NCI-H460 (cell line): ENCODE measurements at regions not wholly inside any gene's neighbourhood (a gene's known extent, or its start where the extent isn't known, plus 50 kb on each side); places are given as distances from the start of the nearest gene placed in this dataset.

ENCODE experiments used
- DNase-seq: peaks from one replicate; pipeline ENCODE4 v3.0.0-alpha.2; 2016; ENCODE audit warnings: low read depth; ENCODE audit errors: extremely low read depth

GRCh38 chr16:85460252-85461021 lies 152.7 kb upstream of the GSE1 start:
- no peak for DNase-seq

- no peak for DNase-seq
These were observed 151.9 kb upstream of the GSE1 start for GRCh38 chr16:85461022-85461813.

GRCh38 chr16:85461814-85462713 lies 151.1 kb upstream of the GSE1 start:
- DNase-seq = no peak

DNA sequence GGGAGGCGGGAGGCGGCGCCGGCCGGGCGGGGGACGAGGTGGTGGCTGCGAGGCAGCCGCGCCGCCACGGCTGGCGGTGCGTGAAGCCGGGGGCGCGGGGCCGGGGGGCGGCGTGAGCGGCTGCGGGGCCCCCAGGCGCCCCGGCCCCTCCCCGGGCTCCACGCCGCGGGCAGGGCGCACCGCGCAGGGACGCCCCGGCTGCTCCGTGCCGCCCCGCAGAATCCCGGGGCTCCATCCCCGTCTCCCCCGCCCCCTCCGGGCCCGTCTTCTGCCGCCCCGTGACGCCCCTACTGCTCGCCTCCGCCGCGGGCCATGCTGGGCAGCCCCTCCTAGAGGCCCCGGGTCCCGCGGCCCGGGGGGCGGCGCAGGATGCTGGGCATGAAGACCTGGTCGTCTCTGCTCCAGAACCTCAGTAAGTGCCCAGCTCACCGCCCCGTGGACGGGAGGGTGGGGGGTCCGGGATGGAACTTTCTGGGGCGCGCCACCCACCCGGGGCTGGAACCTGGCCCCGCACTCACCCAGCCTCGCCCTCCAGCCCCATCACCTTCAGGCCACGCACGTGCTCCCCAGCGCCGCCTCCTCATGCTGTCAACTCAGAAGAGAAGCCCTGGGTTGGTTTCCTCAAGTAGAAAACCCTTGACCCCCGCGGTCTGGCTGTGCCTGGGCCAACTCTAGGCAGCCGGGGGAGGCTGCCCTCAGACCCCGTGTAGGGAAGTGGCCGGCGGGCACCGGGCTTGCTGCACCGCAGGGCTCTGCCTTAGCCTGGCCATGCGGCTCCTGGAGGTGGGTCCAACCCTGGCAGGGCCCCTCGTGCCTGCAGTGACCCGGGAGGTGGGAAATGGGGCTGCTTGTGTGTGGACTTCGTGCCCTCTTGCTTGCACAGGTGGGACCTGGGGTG lies 150.2 kb upstream of the GSE1 start:
- DNase-seq = no peak

DNA sequence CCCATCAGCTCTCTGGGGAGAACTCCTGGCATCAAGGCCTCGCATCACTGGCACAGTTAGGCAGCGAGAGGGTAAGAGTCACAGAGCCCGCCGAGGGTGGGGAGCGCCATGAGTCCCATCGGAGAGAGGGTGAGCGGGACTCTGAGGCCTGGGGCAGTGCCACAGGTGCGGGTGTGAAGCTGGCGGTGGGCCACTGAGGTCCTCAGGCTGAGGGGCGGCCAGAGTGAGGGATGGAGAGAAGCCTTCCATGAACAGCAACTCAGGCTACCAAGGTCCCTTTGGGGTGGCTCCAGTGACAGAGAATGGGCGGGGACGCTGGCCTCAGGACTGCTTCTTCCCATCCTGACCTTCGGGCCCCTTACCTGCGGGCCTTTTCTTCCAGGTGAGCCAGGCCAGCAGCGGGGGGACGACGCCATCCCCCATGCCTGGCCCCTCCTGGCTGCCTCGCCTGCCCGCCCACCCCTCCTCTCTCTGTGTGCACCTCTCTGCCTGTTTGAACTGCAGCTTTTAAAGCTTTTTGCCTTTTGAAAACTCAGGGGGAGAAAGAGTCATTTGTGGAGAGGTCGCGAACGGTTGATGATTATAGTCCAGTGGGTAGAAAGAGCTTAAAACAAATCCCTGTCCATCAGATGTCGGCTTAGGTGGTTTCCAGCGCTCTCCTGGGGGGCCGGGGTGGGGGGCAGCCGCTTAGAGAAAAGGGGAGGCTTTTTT lies 149.3 kb upstream of the GSE1 start:
- no peak for DNase-seq

GRCh38 chr16:85464383-85465305 lies 148.5 kb upstream of the GSE1 start:
- DNase-seq = no peak

GRCh38 chr16:85465328-85466303 lies 147.5 kb upstream of the GSE1 start:
- no peak for DNase-seq

GRCh38 chr16:85466304-85466700 lies 146.8 kb upstream of the GSE1 start:
- no peak for DNase-seq

- DNase-seq = no peak
These were observed 146.1 kb upstream of the GSE1 start for GRCh38 chr16:85466989-85467388.

DNA sequence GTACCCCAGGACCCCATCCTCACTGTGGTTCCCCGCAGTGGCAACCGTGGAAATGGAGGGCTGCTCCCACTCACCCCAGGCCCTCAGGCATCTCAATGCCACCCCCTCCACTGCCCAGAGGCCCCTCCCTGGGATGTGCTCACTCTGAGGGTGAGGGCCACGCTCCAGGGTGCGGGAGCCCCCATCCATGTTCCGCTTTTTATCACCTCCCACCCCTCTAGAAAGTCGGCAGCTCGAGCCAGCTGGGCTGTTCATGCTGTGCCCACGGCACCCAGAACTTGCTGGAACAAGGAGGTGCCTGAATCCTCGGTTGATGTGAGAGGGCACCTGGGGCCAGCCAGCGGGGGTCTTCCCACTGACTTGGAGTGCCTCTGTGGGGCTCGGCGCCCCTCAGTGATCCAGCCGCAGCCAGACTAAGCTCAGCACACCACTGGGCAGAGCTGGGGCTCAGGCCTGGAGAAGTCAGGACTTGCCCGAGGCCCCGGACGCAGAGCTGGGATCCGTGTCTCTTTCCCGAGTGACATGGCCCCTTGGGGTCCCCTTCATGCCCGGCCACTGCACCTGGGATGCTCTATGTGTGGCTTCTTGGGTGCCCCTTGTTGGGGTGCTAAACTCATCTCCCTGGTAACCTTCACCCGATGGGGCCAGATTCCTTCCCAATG lies 143.1 kb upstream of the GSE1 start:
- no peak for DNase-seq

- DNase-seq = no peak
These were observed 142.2 kb upstream of the GSE1 start for GRCh38 chr16:85470873-85471272.

GRCh38 chr16:85471469-85472431 lies 141.4 kb upstream of the GSE1 start:
- DNase-seq = no peak

DNA sequence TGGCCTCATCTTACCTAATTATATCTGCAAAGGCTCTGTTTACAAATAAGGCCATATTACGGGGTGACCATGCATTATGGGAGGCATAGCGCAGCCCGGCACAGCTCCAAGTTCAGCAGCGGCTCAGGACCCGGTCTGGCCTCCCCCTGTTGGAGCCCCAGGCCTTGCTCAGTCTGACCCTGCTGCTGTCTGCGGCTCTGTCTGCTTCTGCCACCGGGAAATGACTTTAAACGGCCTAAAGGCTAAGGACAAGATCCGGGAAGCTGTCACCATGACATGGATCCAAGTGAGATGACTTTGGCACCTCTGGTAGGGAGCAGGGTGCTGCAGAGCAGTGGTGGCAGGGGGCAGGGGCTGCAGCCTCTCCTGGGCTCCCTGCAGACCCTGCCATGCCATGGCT lies 140.6 kb upstream of the GSE1 start:
- DNase-seq = no peak

DNA sequence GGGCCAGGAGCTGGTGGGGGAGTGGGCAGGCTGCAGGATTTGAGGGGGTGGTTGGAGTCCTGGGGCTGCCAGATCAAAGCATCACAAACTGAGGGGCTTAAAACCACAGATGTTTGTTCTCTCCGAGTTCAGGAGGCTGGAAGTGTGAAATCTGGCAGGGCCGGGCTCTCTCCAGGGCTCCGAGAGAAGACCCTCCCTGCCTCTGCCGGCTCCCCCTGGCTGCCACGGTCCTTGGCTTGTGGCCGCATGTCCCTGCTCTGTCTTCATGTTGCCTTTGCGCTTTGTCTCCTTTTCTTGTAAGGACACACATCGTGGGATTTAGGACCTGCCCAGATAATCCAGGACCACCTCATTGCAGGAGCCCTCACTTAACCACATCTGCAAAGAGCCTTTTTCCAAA lies 139.8 kb upstream of the GSE1 start:
- DNase-seq = no peak

DNA sequence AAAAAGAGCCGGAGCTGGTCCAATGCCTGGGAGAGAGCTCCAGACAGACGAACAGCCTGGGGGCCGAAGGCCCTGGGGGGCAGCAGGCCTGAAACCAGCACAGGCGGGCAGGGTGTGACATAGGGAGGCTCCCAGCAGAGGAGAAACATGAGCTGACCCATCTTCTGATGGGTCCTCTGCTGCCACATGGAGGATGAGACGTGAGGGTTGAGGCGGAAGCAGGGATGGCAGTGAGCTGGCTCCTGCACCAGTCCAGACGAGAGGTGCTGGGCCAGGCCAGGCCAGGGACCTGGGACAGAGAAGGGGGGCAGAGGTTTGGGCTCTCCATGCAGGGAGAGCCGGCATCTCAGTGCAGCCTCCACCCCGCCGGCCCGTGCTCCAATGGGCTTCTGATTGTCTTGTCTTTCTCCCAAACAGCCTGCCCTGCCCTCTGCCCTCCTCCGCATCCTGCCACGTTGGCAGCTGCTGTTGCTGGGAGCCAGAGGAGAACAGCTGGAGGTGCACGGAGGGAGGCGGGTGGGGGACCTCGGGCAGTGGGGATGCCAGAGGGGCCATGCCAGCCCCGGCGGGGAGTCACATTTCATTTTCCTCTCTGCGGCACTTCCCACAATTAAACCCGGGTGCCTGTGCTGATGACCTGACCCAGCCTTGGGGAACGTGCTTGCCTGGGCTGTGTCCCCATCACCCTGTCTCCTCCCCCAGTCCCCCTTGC lies 139.1 kb upstream of the GSE1 start:
- DNase-seq = no peak
